ENCODE measurements at regions not wholly inside any gene's neighbourhood (a gene's known extent, or its start where the extent isn't known, plus 50 kb on each side); places are given as distances from the start of the nearest gene placed in this dataset.

DNA sequence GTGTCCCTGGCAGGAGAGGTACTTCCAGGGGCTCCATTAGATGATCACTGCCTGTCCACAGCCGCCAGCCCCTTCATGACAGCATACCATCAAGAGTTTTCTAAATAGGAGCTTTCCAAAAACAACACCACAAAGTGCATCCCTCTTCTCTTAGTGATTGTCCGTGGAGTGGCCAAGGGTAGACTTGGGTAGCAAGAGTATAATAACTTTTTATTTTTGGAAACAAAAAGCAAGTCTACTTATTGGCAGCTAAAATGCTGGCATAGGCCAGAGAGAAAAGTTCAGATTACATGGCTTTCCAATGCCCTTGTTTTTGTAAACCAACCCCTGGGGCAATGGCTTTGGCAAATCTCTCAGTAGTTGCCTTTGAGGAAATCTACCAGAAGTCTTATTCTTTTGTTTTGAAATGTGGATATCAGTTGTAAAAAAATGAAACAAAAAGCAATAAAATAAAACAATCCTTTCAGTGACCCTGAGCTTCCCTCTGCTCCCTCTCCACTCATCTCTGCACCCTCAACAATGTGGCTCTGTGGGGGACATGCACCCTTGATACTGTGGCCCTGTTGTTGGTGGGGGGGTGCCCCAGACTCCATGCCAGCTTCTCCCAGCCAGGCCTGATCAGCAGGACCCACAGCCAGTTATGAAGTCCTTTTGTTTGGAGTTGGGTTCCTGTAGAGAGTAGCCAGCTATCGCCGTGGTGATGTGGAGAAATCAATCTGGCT is 294.1 kb downstream of the DLEU7 start:
- Histone ChIP-seq H4K20me1 (ENCODE audit: insufficient read depth) (no peaks in the 10 kb centered on the region), H3K36me3 (ENCODE audit: low read depth) (no peaks in the 10 kb centered on the region), H3K27me3 (replicated peaks; ENCODE audit: insufficient read depth) (no peaks in the 10 kb centered on the region), H3F3A (ENCODE audit: insufficient read depth) (no peaks in the 10 kb centered on the region), H3K9me2 (ENCODE audit: insufficient read depth) (no peaks in the 10 kb centered on the region), H3K9ac (no peak overlapping the region), H3K9me3 (ENCODE audit: low read depth) (no peaks in the 10 kb centered on the region), H3K27ac (no peak overlapping the region), H3K4me3 (no peak overlapping the region), H3K4me2 (ENCODE audit: unreplicated experiment) (no peak overlapping the region), H3K79me2 (ENCODE audit: insufficient read depth) (no peaks in the 10 kb centered on the region), H2AFZ (no peak overlapping the region), H3K4me1 (ENCODE audit: insufficient read depth) (peaks cover 4% of the 10 kb centered on the region)
- WGBS, 2 experiments (ENCODE audit: low coverage in 1 of 2, low lambda C conversion rate in 2 of 2, missing lambda C conversion rate in 2 of 2): 72 to 78% methylated on average over 4 of the region's 4 CpGs
- in situ Hi-C loops (cut with MboI): loop anchor here (25.0 kb wide), 3 partner anchors 462 to 562 kb away; partner anchors contain the start of gene TRIM13
- no peak for DNase-seq
- no peak for TF ChIP-seq EZH2phosphoT487 (IDR thresholded peaks at IDR 0.05; ENCODE audit: insufficient read depth, low read depth)
- no peak for TF ChIP-seq EZH2 (IDR thresholded peaks at IDR 0.05; ENCODE audit: insufficient read depth, poor library complexity, severe bottlenecking)

DNA sequence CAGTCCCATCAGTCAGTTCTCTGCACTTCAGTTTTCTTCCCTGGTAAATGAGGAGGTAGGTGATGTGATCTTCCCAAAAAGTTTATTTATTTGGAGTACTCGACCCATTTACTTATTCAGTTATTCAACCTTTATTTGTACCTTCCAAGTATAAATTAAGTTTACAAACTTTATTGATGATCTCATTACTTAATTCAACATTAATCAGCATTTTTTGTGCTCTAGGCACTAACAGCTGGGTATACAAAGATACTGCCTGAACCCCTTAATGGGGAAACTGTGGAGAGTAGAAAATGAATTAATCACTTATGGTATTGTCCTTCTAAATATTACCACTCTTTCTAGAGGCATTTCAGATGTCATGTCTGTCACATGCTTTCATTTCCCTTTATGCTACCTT is 293.3 kb downstream of the DLEU7 start:
- no peak overlapping the region for H3K27ac ChIP-seq
- no peak for TF ChIP-seq EZH2 (IDR thresholded peaks at IDR 0.05; ENCODE audit: insufficient read depth, poor library complexity, severe bottlenecking)
- no peak for TF ChIP-seq EZH2phosphoT487 (IDR thresholded peaks at IDR 0.05; ENCODE audit: insufficient read depth, low read depth)
- 38 to 53% methylated on average over 1 of the region's 1 CpG for whole genome bisulfite sequencing, 2 experiments (ENCODE audit: low coverage in 1 of 2, low lambda C conversion rate in 2 of 2, missing lambda C conversion rate in 2 of 2)

DNA sequence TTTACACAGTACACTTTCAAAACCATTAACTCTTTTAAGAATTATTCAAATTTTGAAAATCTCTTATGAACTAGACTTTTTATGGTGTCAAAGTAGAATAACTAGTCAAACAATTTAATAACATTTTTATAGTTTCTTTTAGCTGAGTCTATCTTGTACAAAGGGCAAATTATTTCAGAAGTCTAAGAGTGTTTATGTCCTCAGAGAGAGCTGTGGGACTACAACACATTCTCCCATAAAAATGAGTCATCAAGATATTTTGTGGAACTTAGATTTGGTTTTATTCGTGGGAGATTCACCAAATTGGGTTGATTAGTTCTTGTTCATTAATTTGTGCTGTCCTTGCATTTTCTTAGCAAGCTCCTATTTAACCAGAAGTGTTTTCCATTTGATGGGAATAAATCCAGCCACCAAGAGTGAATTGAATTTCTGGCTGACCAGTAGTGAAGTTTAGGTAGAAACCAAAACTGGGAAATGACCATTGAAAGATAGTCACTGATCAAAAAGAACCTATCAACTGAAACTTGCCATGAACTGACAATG is 291.0 kb downstream of the DLEU7 start:
- Histone ChIP-seq H3K4me3 (no peak overlapping the region), H3K4me2 (ENCODE audit: unreplicated experiment) (no peak overlapping the region), H2AFZ (no peak overlapping the region), H3K79me2 (ENCODE audit: insufficient read depth) (no peaks in the 10 kb centered on the region), H4K20me1 (ENCODE audit: insufficient read depth) (no peaks in the 10 kb centered on the region), H3F3A (ENCODE audit: insufficient read depth) (no peaks in the 10 kb centered on the region), H3K27ac (no peak overlapping the region), H3K9me3 (ENCODE audit: low read depth) (no peaks in the 10 kb centered on the region), H3K4me1 (ENCODE audit: insufficient read depth) (no peaks in the 10 kb centered on the region), H3K27me3 (replicated peaks; ENCODE audit: insufficient read depth) (no peaks in the 10 kb centered on the region), H3K36me3 (ENCODE audit: low read depth) (no peaks in the 10 kb centered on the region), H3K9ac (no peak overlapping the region), H3K9me2 (ENCODE audit: insufficient read depth) (no peaks in the 10 kb centered on the region)
- in situ Hi-C loops (cut with MboI): no loop called here
- 13 to 19% methylated on average over 1 of the region's 1 CpG for WGBS, 2 experiments (ENCODE audit: low coverage in 1 of 2, low lambda C conversion rate in 2 of 2, missing lambda C conversion rate in 2 of 2)
- TF ChIP-seq EZH2phosphoT487 (IDR thresholded peaks at IDR 0.05; ENCODE audit: insufficient read depth, low read depth) (no peak), EZH2 (IDR thresholded peaks at IDR 0.05; ENCODE audit: insufficient read depth, poor library complexity, severe bottlenecking) (no peak)
- DNase-seq: peak; percentile 21

More for the DNA sequence above, 293.3 kb downstream of the DLEU7 start:
- H3F3A ChIP-seq (ENCODE audit: insufficient read depth): no peaks in the 10 kb centered on the region
- no peaks in the 10 kb centered on the region for H4K20me1 ChIP-seq (ENCODE audit: insufficient read depth)
- no peak for DNase-seq
- in situ Hi-C loops (cut with MboI): no loop called here
- H3K79me2 ChIP-seq (ENCODE audit: insufficient read depth): no peaks in the 10 kb centered on the region
- H3K4me3 ChIP-seq: no peak overlapping the region
- H2AFZ ChIP-seq: no peak overlapping the region
- H3K4me1 ChIP-seq (ENCODE audit: insufficient read depth): no peaks in the 10 kb centered on the region
- no peaks in the 10 kb centered on the region for H3K9me3 ChIP-seq (ENCODE audit: low read depth)
- H3K36me3 ChIP-seq (ENCODE audit: low read depth): no peaks in the 10 kb centered on the region
- no peaks in the 10 kb centered on the region for H3K27me3 ChIP-seq (replicated peaks; ENCODE audit: insufficient read depth)
- H3K9me2 ChIP-seq (ENCODE audit: insufficient read depth): no peaks in the 10 kb centered on the region
- no peak overlapping the region for H3K4me2 ChIP-seq (ENCODE audit: unreplicated experiment)
- H3K9ac ChIP-seq: no peak overlapping the region

DNA sequence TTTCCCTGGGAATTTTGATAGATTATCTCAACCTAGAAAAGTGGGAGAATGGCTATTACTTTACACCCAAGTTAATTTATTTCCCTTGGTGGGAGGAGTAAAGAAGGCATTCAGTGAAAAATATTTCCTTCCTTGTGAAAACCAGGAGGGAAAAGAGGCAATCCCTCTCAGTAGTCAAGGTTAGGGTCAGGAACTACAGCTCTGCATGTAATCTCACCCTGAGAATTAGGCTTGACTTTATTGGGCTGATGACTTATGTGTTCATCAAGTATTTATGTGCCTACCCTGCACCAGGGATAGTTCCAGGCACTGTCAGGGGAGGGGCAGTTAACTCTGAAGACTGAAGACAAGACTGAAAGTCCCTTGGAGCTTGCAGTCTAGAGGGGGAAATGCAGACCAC is 281.8 kb downstream of the DLEU7 start:
- Histone ChIP-seq H3K79me2 (ENCODE audit: insufficient read depth) (no peaks in the 10 kb centered on the region), H3K4me1 (ENCODE audit: insufficient read depth) (no peaks in the 10 kb centered on the region), H3K9me3 (ENCODE audit: low read depth) (no peaks in the 10 kb centered on the region), H4K20me1 (ENCODE audit: insufficient read depth) (no peaks in the 10 kb centered on the region), H3K4me3 (no peak overlapping the region), H3K4me2 (ENCODE audit: unreplicated experiment) (no peak overlapping the region), H3F3A (ENCODE audit: insufficient read depth) (no peaks in the 10 kb centered on the region), H3K9me2 (ENCODE audit: insufficient read depth) (no peaks in the 10 kb centered on the region), H3K36me3 (ENCODE audit: low read depth) (no peaks in the 10 kb centered on the region), H3K27ac (no peak overlapping the region), H2AFZ (no peak overlapping the region), H3K9ac (no peak overlapping the region), H3K27me3 (replicated peaks; ENCODE audit: insufficient read depth) (no peaks in the 10 kb centered on the region)
- TF ChIP-seq EZH2phosphoT487 (IDR thresholded peaks at IDR 0.05; ENCODE audit: insufficient read depth, low read depth): no peak
- no peak for TF ChIP-seq EZH2 (IDR thresholded peaks at IDR 0.05; ENCODE audit: insufficient read depth, poor library complexity, severe bottlenecking)
- no peak for DNase-seq
- in situ Hi-C loops (cut with MboI): no loop called here

Measured in GM23248 (cell line).